SK-N-SH (cell line): ENCODE measurements at regions not wholly inside any gene's neighbourhood (a gene's known extent, or its start where the extent isn't known, plus 50 kb on each side); places are given as distances from the start of the nearest gene placed in this dataset.

ENCODE experiments used
- GATA2 ChIP-seq: sonication (generic); formaldehyde crosslinking; IDR thresholded peaks from 2 replicates; pipeline ENCODE4 v1.5.0; 2020; ENCODE audit warnings: mild to moderate bottlenecking, missing genetic modification reagents
- JUND ChIP-seq: IDR thresholded peaks from 2 replicates; pipeline ENCODE4 v1.4.0; 2012
- MEF2A ChIP-seq: IDR thresholded peaks from 2 replicates; pipeline ENCODE4 v1.4.0; 2012; ENCODE audit warnings: low read depth, borderline replicate concordance
- TEAD4 ChIP-seq: IDR thresholded peaks from 2 replicates; pipeline ENCODE4 v1.4.0; 2012; ENCODE audit warnings: mild to moderate bottlenecking, borderline replicate concordance; ENCODE audit not compliant: insufficient read depth
- USF1 ChIP-seq: IDR thresholded peaks from 2 replicates; pipeline ENCODE4 v1.4.0; 2012; ENCODE audit warnings: low read depth, borderline replicate concordance

- TF ChIP-seq USF1 = no peak
- TF ChIP-seq TEAD4 = no peak
- no peak for TF ChIP-seq JUND
- no peak for TF ChIP-seq MEF2A
- TF ChIP-seq GATA2 (CRISPR knock-in tag) = no peak
Observed at GRCh38 chr7:7306231-7306630, 123.9 kb downstream of the C1GALT1 start (continued).
